Omental fat pad (tissue), 3 donors: ENCODE measurements at regions not wholly inside any gene's neighbourhood (a gene's known extent, or its start where the extent isn't known, plus 50 kb on each side); places are given as distances from the start of the nearest gene placed in this dataset.

Experiments
- ATAC-seq: fragments of 150-250 bp; one replicate; pipeline ENCODE4 v1.9.1; 2016; ENCODE audit warnings: mild to moderate bottlenecking, moderate library complexity; ENCODE audit not compliant: low FRiP score
- DNase-seq: peaks from one replicate; pipeline ENCODE4 v3.0.0-alpha.2; 2019; ENCODE audit warnings: low spot score
- TF ChIP-seq, protein P1 (sequence below), 3 donors: fragments of 450-650 bp; IDR thresholded peaks; one replicate each; pipeline ENCODE4 v1.5.1; 2016 to 2017; ENCODE audit warnings: antibody characterized with exemption in 3 of 3, mild to moderate bottlenecking in 3 of 3, moderate library complexity in 2 of 3

- TF ChIP-seq, protein P1, sequence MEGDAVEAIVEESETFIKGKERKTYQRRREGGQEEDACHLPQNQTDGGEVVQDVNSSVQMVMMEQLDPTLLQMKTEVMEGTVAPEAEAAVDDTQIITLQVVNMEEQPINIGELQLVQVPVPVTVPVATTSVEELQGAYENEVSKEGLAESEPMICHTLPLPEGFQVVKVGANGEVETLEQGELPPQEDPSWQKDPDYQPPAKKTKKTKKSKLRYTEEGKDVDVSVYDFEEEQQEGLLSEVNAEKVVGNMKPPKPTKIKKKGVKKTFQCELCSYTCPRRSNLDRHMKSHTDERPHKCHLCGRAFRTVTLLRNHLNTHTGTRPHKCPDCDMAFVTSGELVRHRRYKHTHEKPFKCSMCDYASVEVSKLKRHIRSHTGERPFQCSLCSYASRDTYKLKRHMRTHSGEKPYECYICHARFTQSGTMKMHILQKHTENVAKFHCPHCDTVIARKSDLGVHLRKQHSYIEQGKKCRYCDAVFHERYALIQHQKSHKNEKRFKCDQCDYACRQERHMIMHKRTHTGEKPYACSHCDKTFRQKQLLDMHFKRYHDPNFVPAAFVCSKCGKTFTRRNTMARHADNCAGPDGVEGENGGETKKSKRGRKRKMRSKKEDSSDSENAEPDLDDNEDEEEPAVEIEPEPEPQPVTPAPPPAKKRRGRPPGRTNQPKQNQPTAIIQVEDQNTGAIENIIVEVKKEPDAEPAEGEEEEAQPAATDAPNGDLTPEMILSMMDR (IDR thresholded peaks at IDR 0.05) = no peak
- no peak for DNase-seq
- ATAC-seq = no peak
Observed at GRCh38 chr9:18335825-18336224, 138.1 kb upstream of the ADAMTSL1 start.

DNA sequence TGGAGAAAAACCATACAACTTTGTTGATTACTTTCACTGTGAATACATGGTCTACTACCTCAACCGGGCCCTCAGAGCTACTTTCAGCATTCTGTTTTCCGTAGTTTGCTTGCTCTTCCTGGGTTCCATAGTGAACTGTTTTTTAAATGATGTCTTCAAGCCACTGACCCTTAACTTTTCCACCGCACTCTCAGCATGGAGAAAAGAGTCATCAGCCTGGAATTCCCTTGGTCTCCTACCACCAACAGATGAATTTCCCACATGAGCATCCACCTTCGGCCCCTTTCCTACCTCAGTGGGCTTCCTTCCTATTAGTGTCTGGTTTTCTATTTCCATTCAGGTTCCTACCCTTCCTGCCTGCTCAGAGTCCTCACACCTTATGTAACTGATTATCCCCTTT lies 135.9 kb upstream of the ADAMTSL1 start:
- no peak for ATAC-seq
- TF ChIP-seq, protein P1 (IDR thresholded peaks at IDR 0.05) = no peak
- no peak for DNase-seq

DNA sequence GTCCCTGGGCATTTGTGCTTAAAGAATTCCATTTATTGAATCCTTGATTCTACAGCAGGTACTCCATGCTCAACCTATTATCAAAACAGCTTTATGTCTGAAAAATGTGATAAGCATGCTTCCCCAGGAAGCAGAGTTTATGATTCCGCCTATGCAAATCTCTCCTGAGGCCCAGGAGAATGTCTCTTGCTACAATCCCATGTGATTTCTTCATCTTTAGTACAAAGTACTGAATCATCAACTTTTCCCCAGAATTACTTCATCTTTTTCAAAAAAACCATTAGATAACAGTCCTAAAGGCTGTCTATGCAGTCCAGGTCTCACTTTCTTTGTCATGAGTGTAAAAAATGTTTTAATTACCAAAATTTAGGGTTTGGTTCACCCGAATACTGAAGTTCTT lies 130.2 kb upstream of the ADAMTSL1 start:
- TF ChIP-seq, protein P1 (IDR thresholded peaks at IDR 0.05) = no peak
- DNase-seq (no peak), ATAC-seq (peak; percentile 69)

DNA sequence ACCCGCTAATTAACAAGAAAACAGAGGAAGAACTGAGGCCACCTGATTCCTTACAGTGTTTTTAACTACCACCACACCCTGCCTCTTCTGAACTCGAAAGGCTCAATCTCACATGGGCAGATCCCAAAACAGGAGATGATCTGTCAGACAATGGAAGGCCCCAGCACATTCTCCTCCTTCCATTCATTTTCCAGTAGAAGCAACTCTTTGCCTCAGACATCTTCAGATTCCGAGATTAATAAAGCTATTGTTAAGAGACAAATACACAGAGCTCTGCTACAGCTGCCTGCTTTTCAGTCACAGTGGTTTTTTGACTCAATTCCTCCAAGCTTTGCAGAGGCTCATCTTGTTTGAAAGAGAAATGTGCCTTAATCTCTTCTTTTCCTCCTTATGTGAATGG lies 127.2 kb upstream of the ADAMTSL1 start:
- no peak for DNase-seq
- TF ChIP-seq, protein P1 (IDR thresholded peaks at IDR 0.05) = no peak
- ATAC-seq = no peak

DNA sequence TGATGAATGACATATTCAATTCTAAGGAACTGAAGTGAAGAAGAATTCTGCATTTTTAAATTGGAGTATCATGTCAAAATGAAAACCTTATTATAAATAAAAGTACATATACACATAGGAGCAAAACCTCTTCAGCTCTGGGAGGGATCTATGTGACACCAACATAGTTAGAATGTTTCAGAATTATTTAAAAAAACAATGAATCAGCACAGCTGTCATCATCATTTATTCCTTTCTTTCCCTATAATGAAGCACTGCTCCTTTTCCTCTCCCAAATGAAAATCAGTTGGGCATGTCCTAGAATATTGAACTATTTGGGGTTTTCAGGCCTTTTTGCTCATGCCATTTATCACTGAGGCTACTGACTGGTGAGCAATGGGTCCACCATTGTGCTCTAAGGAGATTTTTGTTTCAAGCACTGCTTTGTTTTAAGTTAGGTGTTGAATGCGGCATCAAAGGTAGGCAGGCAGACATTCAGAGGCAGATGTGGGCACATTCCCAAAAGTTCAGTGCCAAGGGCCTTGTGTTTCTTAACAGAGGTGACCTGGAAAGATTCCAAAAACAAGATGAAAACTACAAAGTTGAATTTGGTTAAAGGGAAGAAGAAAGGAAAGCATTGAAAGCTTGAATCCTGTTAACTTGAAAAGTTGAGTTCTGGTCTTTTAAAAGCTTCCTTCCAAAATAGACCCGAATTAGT lies 126.4 kb upstream of the ADAMTSL1 start:
- no peak for DNase-seq
- TF ChIP-seq, protein P1 (IDR thresholded peaks at IDR 0.05) = no peak
- ATAC-seq = no peak

DNA sequence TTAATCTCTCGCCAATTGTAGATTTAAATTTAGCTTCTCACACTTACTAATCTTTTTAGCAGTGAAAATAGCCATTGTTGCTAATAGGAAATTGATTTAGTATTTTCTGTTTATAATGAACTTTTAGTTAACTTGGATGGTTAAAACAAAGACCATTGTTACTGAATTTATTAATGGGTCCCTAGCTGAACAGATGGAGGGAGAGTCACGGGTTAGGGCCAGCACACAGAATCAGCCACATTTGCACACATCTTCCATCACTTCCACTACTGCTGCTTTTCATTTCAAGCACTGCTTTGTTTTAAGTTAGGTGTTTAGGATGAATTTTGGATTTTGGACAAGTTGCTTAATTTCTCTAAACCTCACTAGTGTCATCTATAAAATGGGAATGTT lies 125.9 kb upstream of the ADAMTSL1 start:
- ATAC-seq (no peak), DNase-seq (no peak)
- TF ChIP-seq, protein P1 (IDR thresholded peaks at IDR 0.05) = no peak

- ATAC-seq = no peak
- TF ChIP-seq, protein P1 (IDR thresholded peaks at IDR 0.05) = no peak
Observed at GRCh38 chr9:18349530-18349929, 124.4 kb upstream of the ADAMTSL1 start.

More at GRCh38 chr9:18349530-18349929, 124.4 kb upstream of the ADAMTSL1 start:
- no peak for DNase-seq
